NB4 (cell line): ENCODE measurements at regions not wholly inside any gene's neighbourhood (a gene's known extent, or its start where the extent isn't known, plus 50 kb on each side); places are given as distances from the start of the nearest gene placed in this dataset.

Source experiments
- CTCF ChIP-seq: IDR thresholded peaks from one replicate; pipeline ENCODE4 v1.5.1; 2012; ENCODE audit warnings: low read depth, low read length
- MAX ChIP-seq: IDR thresholded peaks from 2 replicates; pipeline ENCODE4 v1.6.1; 2011; ENCODE audit warnings: low read depth, low read length
- MYC ChIP-seq: IDR thresholded peaks from 2 replicates; pipeline ENCODE4 v1.6.1; 2011; ENCODE audit warnings: low read depth, low read length
- POLR2A ChIP-seq: IDR thresholded peaks from 2 replicates; pipeline ENCODE4 v1.6.1; 2011; ENCODE audit warnings: mild to moderate bottlenecking; ENCODE audit not compliant: insufficient read length; ENCODE audit errors: extremely low read depth

GRCh38 chr5:1955586-1955985, 72.9 kb upstream of the IRX4 start:
- TF ChIP-seq MAX (no peak), POLR2A (no peak), CTCF (no peak), MYC (no peak)
